HFF-Myc (cell line): ENCODE measurements at regions not wholly inside any gene's neighbourhood (a gene's known extent, or its start where the extent isn't known, plus 50 kb on each side); places are given as distances from the start of the nearest gene placed in this dataset.
"Not testable (repeated sequence)": the region's sequence is repeated elsewhere in the genome, so short reads cannot be mapped to it uniquely, and the experiment has no call there.

Experiments used
- DNase-seq: peaks from one replicate; pipeline ENCODE4 v3.0.0-alpha.2; 2011; ENCODE audit warnings: low read depth; ENCODE audit errors: extremely low read depth
- H3K4me3 ChIP-seq: replicated peaks from 2 replicates; pipeline ENCODE4 v1.5.1; 2011; ENCODE audit warnings: low read depth, mild to moderate bottlenecking, control low read depth, low read length
- CTCF ChIP-seq: IDR thresholded peaks from 2 replicates; pipeline ENCODE4 v1.5.1; 2012; ENCODE audit warnings: mild to moderate bottlenecking, low read depth, low read length, control low read depth; ENCODE audit errors: missing control alignments

DNA sequence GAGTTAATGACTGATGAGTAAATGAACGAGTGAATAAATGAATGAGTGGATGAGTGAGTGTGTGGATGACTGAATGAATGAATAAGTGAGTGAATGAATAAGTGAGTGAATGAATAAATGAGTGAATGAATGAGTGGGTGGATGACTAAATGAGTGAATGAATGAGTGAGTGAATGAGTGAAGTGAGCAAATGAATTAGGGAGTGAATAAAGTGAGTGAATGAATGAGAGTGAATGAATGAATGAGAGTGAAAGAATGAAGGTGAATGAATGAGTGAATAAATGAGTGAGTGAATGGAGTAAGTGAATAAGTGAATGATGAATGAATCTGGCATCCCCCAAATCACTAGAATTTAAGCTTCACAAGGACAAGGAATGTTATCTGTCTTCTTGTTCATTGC is 1253.0 kb downstream of the TYW1 start:
- no peak for TF ChIP-seq CTCF
- no peak for DNase-seq
- no peak overlapping the region for H3K4me3 ChIP-seq

GRCh38 chr7:68250143-68250542 is 1253.5 kb downstream of the TYW1 start:
- no peak for TF ChIP-seq CTCF
- no peak overlapping the region for H3K4me3 ChIP-seq
- DNase-seq: no peak

DNA sequence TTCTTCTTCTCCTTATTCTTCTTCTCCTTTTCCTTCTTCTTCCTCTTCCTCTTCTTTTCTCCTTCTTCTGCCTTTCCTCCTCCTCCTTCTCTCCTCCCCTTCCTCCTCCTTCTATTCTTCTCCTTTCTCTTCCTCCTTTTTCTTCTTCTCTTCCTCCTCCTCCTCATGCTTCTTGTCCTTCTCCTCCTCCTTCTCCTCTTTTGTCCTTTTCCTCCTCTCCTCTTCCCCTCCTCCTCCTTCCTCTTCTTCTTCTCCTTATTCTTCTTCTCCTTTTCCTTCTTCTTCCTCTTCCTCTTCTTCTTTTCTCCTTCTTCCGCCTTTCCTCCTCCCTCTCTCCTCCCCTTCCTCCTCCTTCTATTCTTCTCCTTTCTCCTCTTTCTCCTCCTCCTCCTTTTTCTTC is 1258.2 kb downstream of the TYW1 start:
- not testable (repeated sequence) for DNase-seq

GRCh38 chr7:68256295-68256694 is 1259.7 kb downstream of the TYW1 start:
- no peak for TF ChIP-seq CTCF
- H3K4me3 ChIP-seq: no peak overlapping the region
- no peak for DNase-seq

More for the DNA sequence above, 1258.2 kb downstream of the TYW1 start:
- H3K4me3 ChIP-seq: not testable (repeated sequence)

GRCh38 chr7:68258609-68259008 is 1262.0 kb downstream of the TYW1 start:
- TF ChIP-seq CTCF: no peak
- no peak overlapping the region for H3K4me3 ChIP-seq
- no peak for DNase-seq

- no peak overlapping the region for H3K4me3 ChIP-seq
- no peak for DNase-seq
- TF ChIP-seq CTCF: no peak
These were observed 1268.6 kb downstream of the TYW1 start for GRCh38 chr7:68265258-68265657.

GRCh38 chr7:68266004-68266579 is 1269.5 kb downstream of the TYW1 start:
- no peak for TF ChIP-seq CTCF
- DNase-seq: no peak
- no peak overlapping the region for H3K4me3 ChIP-seq
